Fibroblast of lung (primary cell): ENCODE measurements at regions not wholly inside any gene's neighbourhood (a gene's known extent, or its start where the extent isn't known, plus 50 kb on each side); places are given as distances from the start of the nearest gene placed in this dataset.

Experiments
- EZH2 ChIP-seq: IDR thresholded peaks from 2 replicates; pipeline ENCODE4 v1.5.1; 2012; ENCODE audit warnings: low read length, control low read depth, mild to moderate bottlenecking; ENCODE audit errors: missing control alignments
- TF ChIP-seq, protein P1 (sequence below), 2 donors: IDR thresholded peaks in 1 of 2; conservative IDR thresholded peaks in 1 of 2; 1 replicate in 1 of 2; 2 replicates in 1 of 2; pipeline ENCODE4 v1.5.1; 2011 to 2012; ENCODE audit warnings: low read length in 2 of 2, control low read depth in 1 of 2, inconsistent platforms in 1 of 2, low read depth in 1 of 2, mild to moderate bottlenecking in 1 of 2

DNA sequence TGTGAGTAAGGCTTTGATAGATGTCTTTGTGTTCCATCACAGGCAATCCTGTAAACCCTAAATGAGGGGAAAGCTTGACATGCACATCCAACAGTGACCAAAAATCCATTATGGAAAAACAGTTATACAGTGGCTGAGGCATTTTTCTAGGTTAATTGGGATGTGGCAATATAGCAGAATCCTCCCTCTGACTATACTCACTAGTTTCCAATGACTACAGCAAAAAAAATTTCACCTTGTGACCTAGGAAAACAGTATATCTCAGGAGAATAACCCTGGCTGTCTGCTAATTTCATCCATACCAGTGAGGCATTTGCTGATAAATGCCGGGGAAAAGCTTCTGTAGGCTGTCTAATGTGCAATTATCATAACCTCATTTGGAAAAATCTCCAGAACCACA lies 49.9 kb upstream of the SNCAIP start:
- TF ChIP-seq, protein P1, sequence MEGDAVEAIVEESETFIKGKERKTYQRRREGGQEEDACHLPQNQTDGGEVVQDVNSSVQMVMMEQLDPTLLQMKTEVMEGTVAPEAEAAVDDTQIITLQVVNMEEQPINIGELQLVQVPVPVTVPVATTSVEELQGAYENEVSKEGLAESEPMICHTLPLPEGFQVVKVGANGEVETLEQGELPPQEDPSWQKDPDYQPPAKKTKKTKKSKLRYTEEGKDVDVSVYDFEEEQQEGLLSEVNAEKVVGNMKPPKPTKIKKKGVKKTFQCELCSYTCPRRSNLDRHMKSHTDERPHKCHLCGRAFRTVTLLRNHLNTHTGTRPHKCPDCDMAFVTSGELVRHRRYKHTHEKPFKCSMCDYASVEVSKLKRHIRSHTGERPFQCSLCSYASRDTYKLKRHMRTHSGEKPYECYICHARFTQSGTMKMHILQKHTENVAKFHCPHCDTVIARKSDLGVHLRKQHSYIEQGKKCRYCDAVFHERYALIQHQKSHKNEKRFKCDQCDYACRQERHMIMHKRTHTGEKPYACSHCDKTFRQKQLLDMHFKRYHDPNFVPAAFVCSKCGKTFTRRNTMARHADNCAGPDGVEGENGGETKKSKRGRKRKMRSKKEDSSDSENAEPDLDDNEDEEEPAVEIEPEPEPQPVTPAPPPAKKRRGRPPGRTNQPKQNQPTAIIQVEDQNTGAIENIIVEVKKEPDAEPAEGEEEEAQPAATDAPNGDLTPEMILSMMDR (conservative IDR thresholded peaks at IDR 0.05 in 1 of 2, IDR thresholded peaks at IDR 0.05 in 1 of 2; ENCODE audit: low read depth in 1 of 2, low read length in 2 of 2) = no peak
- no peak for TF ChIP-seq EZH2
